ENCODE measurements at regions not wholly inside any gene's neighbourhood (a gene's known extent, or its start where the extent isn't known, plus 50 kb on each side); places are given as distances from the start of the nearest gene placed in this dataset.
"Not testable (repeated sequence)": the region's sequence is repeated elsewhere in the genome, so short reads cannot be mapped to it uniquely, and the experiment has no call there.

DNA sequence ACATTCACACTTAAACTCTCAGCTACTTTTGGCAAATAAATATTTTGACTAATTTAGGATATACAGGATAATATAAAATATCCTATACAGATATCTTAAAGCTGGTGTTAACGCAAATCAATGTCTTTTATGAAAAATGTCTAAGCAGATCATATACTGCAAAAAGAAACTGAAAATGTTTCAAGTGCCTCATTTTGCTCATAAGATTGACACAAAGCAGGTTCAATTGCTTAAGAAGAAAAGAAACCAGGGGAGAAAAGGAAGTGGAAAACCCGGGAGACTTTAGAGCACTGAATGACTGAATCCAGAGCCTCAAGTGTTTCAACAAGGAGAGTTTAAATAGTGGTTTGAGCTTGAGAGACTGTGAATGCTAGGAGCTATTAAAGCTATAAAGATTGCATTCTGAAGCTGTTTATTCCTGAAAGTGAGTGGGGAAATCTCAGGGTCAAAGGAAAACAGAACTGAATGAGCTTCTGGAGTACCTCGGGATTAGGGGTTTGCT, 1943.0 kb downstream of the MRPL39 start:
- DNase-seq: peak in 1 of 3 experiments; percentile 25

DNA sequence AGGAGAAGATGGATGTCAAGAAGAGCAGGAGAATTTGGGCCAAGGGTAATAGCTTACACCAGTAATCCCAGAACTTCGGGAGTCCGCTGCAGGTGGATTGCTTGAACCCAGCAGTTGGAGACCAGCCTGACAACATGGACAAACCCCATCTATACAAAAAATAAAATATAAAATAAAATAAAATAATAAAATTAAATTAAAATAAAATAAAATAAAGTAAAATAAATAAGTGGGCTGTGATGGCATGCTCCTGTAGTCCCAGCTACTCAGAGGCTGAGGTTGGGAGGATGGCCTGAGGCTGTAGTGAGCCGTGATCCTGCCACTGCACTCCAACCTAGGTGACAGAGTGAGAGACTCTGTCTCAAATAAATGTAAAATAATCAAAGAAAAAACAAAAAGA, 1946.7 kb downstream of the MRPL39 start:
- no peak for DNase-seq

DNA sequence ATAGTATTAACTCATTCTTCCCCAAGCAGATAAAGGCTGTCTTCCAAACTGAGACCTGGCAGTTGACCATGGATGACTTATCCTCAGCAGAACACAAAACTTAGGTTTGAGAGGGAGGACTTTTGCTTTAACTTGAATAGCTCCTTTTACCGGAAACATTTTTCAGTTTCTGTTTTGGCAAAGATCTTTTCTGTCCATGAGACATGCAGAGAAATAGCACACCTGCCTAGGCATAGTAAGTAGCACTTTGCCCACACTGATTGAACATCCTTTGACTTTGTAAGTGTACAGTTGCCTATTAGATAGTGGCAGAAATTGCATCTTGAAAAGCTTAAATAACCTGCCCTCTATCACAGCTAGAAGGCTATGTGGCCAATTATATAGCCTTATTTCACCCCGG, 1962.5 kb downstream of the MRPL39 start:
- DNase-seq: no peak

DNA sequence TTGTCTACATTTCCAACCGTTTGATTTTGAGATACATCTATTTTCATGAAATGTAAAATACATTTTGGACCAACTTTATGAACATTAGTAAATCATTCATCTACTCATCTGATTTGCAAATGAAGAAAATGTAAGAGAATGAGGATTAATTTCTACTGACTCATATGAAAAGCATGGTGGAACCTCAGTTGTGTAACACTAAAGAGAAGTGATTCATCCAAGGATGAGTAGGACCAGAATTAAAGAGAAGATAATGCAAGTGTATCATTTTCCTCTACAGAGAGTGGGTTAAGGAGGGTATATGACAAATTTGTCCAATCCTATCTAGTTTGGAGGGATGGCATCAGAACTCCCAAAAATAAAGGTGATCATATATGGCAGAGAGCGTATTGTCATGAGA, 1967.6 kb downstream of the MRPL39 start:
- DNase-seq: no peak

DNA sequence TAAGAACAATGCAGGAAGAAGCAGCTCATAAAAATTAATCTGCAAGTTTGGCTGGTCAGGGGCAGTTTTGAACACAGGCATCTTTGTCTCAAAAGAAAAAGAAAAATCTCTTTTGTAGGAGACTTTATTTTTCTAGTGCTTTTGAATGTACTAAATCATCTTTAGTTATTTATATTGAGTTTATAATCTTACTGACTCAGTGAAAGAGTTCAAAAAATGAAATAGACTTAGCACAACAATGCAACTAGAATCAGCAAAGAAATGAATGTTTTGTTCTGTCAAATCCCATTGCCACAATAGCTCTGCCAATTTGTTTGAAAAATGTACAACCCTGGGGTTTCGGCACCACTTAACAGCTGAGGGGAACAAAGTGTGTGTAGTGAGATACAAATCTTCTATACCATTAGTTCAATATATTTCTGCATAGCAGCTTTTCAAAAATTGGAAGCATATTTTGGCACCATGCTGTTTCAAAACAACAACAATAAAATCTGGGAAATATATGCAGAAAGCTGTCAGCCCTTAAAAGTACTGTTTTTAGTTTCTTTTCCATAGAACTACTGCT, 1969.1 kb downstream of the MRPL39 start:
- DNase-seq: no peak

DNA sequence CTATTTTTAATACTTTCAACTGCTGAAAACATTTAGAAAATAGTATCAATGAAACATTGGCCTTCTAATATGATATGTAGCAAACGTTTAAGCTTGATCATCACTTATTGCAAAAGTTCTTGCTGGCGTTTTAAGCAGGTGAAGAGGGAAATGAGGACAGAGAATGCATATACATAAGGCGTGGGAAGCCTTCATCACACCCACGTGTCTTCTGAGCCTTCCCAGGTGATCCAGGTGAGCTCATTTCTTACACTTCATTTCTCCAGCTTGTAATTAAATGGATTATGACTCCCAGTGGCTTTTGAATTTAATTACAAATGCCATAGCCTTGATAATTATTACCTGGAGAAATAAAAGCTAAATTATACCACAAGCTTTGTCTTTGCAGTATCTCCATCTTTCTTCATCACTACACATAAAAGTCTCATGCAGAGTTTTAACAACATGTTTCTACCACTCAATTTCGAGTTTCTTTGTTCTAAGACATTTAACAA, 1973.8 kb downstream of the MRPL39 start:
- DNase-seq: peak in 2 of 3 experiments; percentile 3 to 64

DNA sequence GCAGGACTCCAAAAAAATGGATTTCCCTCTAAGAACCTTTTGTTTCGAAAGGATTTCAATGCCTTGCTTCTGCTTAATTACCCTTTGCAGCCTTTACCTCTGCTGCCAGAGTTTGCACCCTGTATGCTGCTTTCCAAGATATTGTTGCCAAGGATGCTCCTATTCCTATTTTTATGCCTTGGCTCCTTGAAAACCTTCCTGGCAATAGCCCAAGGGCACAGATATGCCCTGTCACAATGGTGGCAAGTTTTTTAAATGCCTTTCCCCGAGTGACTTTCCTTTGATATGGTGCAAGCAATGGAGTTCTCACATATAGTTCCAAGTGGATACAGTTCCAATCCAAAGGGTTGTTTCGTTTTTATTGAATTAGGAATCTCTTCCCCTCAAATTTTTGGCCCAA, 1983.0 kb downstream of the MRPL39 start:
- no peak for DNase-seq

DNA sequence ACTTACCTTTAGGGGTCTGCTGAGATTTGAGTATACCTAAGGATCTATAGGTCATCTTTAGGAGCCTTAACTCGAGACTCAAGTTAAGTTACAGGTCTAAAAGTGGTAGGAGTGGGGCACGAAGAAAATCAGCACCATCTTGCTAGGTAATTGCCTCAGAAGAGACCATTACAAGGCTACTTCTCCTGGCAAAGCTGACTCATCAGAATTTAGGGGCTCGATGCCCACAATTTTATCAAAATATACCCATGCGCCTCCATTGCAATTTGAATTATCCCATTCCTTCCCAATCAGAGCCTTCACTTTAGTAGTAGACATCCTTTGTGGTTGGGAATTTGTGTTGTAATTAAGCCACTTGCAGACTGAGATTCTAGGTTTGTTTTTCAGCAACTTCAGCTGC, 1994.3 kb downstream of the MRPL39 start:
- DNase-seq: no peak

DNA sequence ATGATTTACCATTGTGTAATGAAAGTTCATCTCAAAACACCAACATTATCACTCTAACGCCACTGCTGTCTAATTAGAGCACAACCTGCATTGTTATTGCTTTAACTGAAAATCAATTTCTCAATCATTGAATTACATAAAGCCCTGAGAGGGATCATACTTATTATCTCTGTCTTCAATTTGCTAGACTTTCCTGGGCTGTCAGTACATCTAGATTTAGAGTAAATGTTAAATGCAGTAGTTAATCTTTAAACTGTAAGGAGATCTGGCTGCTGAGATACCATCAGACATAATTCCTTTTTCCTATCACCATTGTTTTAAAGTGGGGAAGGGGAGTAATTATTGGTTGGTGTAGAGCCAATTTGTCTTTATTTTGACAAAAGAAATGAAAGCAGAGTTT, 1995.1 kb downstream of the MRPL39 start:
- no peak for DNase-seq

DNA sequence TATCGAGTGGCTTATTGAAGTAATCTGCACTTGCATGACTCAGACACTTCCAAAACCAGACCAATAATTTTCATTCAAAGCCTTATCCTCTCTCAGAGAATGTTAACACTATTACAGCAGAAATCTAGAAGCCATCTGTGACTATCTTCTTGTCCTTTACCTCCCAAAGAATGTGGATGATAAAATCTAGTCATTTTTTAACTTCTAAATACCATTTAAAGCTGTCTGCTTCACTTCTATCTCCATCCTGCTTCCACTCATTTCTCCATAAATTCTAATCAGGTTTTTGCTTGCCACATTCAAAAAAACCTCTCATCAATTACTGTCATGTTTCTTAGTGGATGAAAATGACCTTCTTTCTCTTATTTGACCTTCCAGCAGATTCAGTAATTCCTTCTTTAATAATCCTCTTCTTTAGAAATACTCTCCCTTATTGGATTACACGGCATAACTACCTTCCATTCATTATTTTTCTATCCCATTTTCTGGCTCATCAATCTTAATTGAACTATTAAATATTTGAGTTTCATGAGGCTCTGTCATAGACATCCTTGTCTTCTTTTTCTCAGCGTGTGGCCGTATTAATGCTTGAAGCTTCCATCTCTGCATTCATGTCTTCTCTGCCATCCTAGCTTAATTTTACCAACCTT, 1999.4 kb downstream of the MRPL39 start:
- no peak for DNase-seq

DNA sequence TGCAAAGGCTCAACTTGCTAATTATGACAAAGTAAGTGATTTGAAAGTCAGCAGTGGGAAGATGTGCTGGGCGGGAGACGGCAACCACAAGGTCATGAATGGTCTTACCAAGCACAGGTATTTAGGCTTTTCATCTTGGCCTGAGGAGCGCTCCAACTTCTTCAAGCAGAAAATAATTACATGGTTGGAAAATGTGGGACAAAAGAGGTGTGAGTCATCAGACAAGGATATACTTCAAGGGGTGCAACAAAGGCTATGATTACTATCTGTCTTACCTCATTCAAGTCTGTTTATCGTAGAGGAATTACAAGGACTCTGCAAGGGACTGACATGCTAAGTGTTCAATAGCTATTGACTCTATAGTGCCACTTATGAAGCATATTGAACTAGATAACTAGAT, 2005.7 kb downstream of the MRPL39 start:
- DNase-seq: peak in 2 of 3 experiments; percentile 20 to 77

DNA sequence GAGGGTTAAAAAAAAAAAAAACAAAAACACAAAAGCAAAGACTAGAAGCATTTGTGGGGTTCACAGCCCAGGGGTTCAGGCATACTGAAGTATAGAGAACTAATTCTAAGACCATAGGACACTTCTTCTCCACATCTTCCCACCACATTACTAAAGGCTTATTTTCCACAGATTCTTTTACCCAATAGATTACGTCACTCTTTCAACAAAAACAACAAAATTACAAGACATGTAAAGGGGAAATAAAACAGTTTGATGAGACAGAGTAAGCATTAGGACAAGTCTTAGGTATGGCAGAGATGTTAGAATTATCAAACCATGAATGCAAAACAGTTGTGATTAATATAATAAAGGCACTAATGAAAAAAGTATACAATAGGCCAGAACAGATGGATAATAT, 2013.7 kb downstream of the MRPL39 start:
- no peak for DNase-seq

DNA sequence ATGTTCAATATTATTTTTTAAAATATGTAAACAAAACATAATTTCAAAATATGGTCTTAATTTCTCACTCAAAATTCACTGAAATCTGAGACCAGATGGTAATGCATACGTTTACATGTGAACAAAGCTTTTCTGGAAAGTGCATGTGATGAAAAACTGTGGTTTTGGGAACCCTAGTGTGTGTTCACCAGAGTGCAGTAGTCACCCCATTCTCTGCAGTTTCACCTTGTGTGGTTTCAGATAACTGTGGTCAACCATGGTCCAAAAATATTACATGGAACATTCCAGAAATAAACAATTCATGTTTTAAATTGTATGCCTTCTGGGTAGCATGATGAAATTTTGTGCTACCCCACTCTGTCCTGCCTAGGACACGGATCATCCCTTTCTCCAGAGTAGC, 2021.9 kb downstream of the MRPL39 start:
- DNase-seq: no peak

DNA sequence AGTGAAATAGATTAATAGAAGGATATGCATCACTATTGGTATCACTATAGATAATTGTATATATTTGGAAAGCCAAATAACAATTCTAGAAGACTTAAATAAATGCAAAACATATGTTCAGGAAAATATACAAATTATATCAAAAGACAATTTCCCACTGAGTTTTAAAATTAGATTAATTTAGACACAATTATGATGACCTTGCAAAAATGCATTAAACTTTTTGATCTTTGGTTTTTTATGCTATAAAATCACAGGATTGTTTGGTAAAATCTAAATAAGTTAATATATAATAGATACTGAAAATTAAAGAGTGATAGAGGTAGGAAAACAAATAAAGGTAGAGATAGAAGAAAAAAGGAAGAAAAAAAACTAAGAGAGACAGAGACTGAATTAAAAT, 2027.7 kb downstream of the MRPL39 start:
- DNase-seq: no peak

DNA sequence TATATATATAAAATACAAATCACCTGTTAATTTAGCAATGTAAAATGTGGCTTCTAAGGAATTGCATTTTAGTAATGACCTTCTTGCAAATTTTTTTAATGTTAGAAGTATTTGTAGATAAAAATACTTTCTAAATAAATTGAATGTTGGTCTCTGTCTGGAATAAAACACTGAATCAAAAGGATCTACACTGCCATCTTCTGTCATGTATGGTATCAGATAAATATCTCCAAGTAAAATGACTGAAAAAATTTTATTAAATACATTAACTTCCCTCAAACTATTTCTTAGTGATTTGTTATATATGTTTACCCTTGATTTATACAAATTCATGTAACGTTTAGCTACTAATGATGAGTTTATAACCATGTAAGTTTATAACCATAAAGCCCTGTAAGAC, 2029.3 kb downstream of the MRPL39 start:
- peak in 1 of 3 experiments; percentile 52 for DNase-seq

DNA sequence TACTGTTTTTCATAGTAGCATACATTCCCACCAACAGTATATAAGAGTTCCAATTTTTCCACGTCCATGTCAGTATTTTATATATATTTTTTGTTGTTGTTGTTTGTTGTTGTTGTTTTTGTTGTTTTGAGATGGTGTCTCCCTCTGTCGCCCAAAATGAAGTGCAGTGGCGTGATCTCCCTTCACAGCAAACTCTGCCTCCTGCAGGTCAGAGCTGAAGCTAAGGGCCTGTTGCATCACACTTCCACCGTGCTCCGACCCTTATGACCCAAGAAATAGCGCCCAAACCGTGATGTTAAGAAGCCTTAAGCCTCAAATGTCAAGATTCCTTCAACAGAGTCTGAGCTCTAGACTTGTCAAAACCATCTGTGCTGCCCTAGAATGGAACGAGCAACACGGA, 2032.3 kb downstream of the MRPL39 start:
- DNase-seq: no peak

DNA sequence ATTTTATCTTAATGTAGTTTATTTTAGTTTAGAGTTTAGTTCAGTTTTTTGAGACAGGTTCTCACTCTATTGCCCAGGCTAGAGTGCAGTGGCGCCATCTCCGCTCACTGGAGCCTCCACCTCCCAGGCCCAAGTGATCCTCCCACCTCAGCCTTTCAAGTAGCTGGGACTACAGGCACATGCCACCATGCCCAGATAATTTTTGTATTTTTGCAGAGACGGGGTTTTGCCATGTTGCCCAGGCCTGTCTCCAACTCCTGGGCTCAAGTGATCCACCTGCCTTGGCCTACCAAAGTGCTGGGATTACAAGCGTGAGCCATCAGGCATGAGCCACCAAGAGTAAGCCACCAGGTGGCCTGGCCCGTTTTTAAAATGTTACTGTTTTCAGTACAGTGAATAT, 2058.4 kb downstream of the MRPL39 start:
- not testable (repeated sequence) for DNase-seq

DNA sequence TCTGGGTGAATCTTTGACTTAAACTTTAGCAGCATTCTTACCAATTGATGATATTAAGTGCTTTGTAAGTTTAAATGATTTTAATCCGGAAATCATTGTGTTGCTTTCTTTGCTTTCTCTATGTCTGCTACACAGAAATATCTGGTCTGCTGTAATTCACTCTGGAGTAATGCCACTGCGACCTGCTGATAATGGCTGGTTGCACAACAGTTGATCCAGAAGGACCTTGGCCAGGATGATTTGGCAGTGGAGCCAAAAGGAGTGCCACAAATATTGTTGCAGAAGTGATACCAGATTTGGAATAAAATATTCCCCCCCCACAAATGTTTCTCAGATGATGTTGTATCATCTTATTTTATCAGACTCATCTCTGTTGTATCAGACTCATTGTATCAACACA, 2063.9 kb downstream of the MRPL39 start:
- no peak for DNase-seq

DNA sequence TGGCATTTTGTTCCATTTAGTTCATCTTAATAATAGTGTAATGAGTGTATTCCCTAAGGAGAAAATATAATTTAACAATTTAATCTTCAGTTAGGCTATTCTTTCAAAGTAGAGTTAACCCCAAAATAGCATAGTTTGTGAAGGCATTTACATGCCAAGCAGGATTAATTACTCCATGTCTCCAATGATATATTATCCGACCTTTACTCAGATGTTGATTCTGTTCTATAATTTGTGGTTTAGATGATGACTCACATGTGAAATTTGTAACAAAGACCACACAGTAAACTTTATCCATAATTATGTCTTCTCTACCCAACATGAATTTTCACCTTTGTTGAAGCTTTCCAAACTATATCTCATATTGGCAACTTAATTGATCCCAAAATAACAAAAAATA, 2065.2 kb downstream of the MRPL39 start:
- peak in 1 of 3 experiments; percentile 43 for DNase-seq

DNA sequence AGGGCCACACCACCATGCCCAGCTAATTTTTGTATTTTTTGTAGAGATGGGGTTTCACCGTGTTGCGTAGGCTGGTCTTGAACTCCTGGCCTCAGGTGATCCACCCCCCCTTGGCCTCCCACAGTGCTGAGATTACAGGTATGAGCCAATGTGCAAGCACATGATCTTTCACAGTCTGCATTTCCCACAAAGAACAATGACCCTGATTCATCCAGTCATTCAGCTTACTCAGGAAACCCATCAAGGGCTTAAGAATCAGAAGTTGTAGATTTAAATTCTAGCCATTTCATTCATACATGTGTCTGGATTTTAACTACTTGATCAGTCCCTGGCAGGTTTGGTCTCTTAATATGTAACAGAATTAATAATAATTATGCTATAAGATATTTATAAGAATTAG, 2065.7 kb downstream of the MRPL39 start:
- DNase-seq: no peak

DNA sequence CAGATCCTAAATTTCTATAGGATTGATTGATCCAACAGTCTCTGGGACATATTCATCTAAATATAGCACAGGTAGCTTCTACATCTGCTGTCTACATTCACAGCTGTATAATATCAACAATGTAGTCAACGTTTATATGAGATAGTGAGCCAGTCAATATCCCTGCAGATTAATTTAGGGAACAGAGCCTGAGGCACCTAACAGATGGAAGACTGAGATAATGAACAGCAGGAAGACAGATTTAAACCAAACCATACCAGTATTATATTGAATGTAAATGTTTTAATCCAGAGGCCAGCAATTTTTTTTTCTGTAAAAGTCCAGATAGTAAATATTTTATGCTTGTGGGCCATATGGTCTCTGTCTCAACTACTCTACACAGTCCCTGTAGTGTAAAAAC, 2072.4 kb downstream of the MRPL39 start:
- no peak for DNase-seq

DNA sequence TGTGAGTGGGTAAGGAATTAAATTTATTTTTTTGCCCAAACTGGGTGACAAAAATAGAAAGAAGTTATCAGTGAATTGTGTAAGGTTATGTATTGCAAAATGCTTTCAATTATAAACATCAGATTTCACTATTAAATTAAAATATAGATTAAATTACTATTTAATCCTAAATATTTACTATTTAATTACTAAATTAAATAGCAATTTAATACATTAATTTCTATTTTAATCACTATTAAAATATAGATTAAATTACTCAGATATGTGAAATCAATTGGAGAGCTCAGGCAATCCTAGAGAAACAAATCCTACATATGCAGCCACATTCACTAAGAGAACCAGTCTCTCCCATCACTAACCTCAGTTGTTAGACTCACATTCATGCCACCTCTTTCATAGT, 2075.8 kb downstream of the MRPL39 start:
- DNase-seq: no peak

DNA sequence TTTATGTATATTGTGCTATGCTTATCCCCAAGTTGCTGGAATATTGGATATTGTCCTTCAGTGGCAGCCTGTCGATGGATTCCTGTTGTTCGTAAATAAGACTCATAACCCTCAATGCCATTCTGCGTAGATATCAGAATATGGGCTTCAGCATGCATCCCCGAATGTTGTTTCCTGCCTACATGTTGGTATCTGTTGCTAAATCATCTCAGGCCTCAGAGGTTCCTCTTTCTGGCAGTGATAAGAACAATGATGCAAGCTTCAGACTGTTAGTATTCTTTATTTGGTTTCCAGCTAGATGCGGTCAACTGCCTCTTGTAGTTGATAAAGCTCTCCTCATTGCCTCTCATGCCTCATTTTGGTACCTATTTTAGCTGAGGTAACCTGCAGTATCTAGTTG, 2082.6 kb downstream of the MRPL39 start:
- no peak for DNase-seq

DNA sequence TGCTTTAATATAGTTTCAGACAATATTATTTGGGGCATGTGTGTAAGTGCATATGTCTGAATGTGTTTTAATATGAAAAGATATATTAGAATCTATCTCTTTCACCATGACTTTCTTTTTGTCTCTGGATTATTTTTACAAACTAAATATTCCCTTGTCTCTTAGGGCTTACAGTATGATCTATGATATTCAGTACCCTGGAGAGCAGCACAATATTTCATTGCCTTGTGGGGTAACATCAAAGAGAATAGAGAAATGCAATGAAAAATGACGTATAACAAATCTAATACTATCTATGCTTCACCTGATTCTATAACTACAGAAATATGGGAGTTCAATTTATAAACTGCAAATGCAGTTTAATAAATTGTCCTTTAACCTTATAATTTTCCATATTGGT, 2084.5 kb downstream of the MRPL39 start:
- DNase-seq: no peak

DNA sequence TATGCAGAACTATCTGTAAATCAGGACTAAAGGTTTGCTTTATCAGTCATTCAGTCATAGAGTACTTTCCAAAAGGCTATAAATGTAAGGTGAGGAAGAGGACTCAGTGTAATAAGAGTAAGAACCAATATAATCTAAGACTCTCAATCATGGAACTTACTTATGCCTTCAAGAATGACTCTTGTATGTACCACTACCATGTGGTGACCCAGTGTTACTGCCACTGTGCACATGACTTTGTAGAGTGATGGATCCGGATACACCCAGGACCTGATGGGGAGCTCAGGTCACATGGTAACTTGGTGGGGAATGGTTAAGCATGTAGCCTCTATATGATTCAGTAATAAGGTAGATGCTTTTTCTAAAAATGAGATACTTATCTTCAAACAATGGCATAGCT, 2099.8 kb downstream of the MRPL39 start:
- DNase-seq: no peak

All from NCI-H1417 (cell line).